Neuronal stem cell (in vitro differentiated cells): ENCODE measurements at regions not wholly inside any gene's neighbourhood (a gene's known extent, or its start where the extent isn't known, plus 50 kb on each side); places are given as distances from the start of the nearest gene placed in this dataset.
A peak's percentile ranks its signal among the peaks of the same experiment; 100 is the strongest.

Experiments
- DNase-seq: peaks from one replicate; pipeline ENCODE4 v3.0.0-alpha.2; 2013; ENCODE audit warnings: low spot score
- H2AFZ ChIP-seq: one replicate; pipeline ENCODE4 v1.6.1; 2013; ENCODE audit warnings: mild to moderate bottlenecking, low read length, inconsistent platforms
- H2AK5ac ChIP-seq: 2 replicates; pipeline ENCODE4 v1.6.1; 2013; ENCODE audit warnings: low read depth, mild to moderate bottlenecking, inconsistent platforms, low read length, moderate library complexity, mixed read lengths
- H2BK120ac ChIP-seq: 2 replicates; pipeline ENCODE4 v1.6.1; 2013; ENCODE audit warnings: low read depth, mild to moderate bottlenecking, inconsistent platforms, low read length, moderate library complexity, mixed read lengths
- H2BK12ac ChIP-seq: one replicate; pipeline ENCODE4 v1.6.1; 2013; ENCODE audit warnings: low read length, inconsistent platforms
- H2BK15ac ChIP-seq: 2 replicates; pipeline ENCODE4 v1.6.1; 2013; ENCODE audit warnings: mild to moderate bottlenecking, low read length, inconsistent platforms, mixed read lengths
- H2BK5ac ChIP-seq: one replicate; pipeline ENCODE4 v1.6.1; 2013; ENCODE audit warnings: inconsistent platforms, mild to moderate bottlenecking, low read length, moderate library complexity
- H3K14ac ChIP-seq: one replicate; pipeline ENCODE4 v1.6.1; 2013; ENCODE audit warnings: low read length, inconsistent platforms
- H3K18ac ChIP-seq: 2 replicates; pipeline ENCODE4 v1.6.1; 2013; ENCODE audit warnings: low read length, inconsistent platforms
- H3K23ac ChIP-seq: 2 replicates; pipeline ENCODE4 v1.6.1; 2013; ENCODE audit warnings: low read depth, mild to moderate bottlenecking, mixed read lengths, low read length, inconsistent platforms; ENCODE audit not compliant: poor library complexity
- H3K27ac ChIP-seq: replicated peaks from 3 replicates; pipeline ENCODE4 v1.5.1; 2013; ENCODE audit warnings: low read length, inconsistent platforms
- H3K27me3 ChIP-seq, 3 experiments: 2 replicates each; pipeline ENCODE4 v1.6.1; 2013; ENCODE audit warnings: low read length in 3 of 3, mild to moderate bottlenecking in 2 of 3, inconsistent platforms in 1 of 3, low read depth in 1 of 3, mixed read lengths in 1 of 3, moderate library complexity in 1 of 3; ENCODE audit not compliant: control insufficient read depth in 3 of 3, insufficient read depth in 3 of 3
- H3K36me3 ChIP-seq, 2 donors: replicated peaks in 1 of 2; 2 replicates each; pipeline ENCODE4 v1.6.1; 2013; ENCODE audit warnings: low read length in 2 of 2; ENCODE audit not compliant: control insufficient read depth in 2 of 2, insufficient read depth in 2 of 2
- H3K4ac ChIP-seq: 2 replicates; pipeline ENCODE4 v1.6.1; 2013; ENCODE audit warnings: inconsistent platforms, mild to moderate bottlenecking, low read length, moderate library complexity
- H3K4me1 ChIP-seq, 2 donors: 1 replicate in 1 of 2; 2 replicates in 1 of 2; pipeline ENCODE4 v1.6.1; 2013; ENCODE audit warnings: low read length in 2 of 2, low read depth in 1 of 2; ENCODE audit not compliant: control insufficient read depth in 2 of 2, insufficient read depth in 1 of 2
- H3K4me2 ChIP-seq: one replicate; pipeline ENCODE4 v1.6.1; 2013; ENCODE audit warnings: mild to moderate bottlenecking, low read length, inconsistent platforms; ENCODE audit not compliant: insufficient read depth, poor library complexity, severe bottlenecking
- H3K4me3 ChIP-seq, 2 donors: 2 replicates each; pipeline ENCODE4 v1.5.1; 2013; ENCODE audit warnings: low read length in 2 of 2, mild to moderate bottlenecking in 2 of 2, inconsistent platforms in 1 of 2, moderate library complexity in 1 of 2
- H3K79me1 ChIP-seq: one replicate; pipeline ENCODE4 v1.6.1; 2013; ENCODE audit warnings: low read depth, mild to moderate bottlenecking, inconsistent platforms, low read length, moderate library complexity
- H3K9ac ChIP-seq: one replicate; pipeline ENCODE4 v1.6.1; 2013; ENCODE audit warnings: mild to moderate bottlenecking, low read depth, low read length, inconsistent platforms; ENCODE audit not compliant: poor library complexity
- H3K9me3 ChIP-seq, 2 donors: replicated peaks in 1 of 2; 2 replicates each; pipeline versions ENCODE3 to v1.6.1; 2013; ENCODE audit warnings: low read length in 2 of 2, mild to moderate bottlenecking in 2 of 2, inconsistent platforms in 1 of 2, low read depth in 1 of 2, mixed read lengths in 1 of 2, moderate library complexity in 1 of 2; ENCODE audit not compliant: control insufficient read depth in 2 of 2, insufficient read depth in 1 of 2
- H4K8ac ChIP-seq: one replicate; pipeline ENCODE4 v1.6.1; 2013; ENCODE audit warnings: low read depth, mild to moderate bottlenecking, inconsistent platforms, low read length, moderate library complexity
- H4K91ac ChIP-seq: one replicate; pipeline ENCODE4 v1.6.1; 2013; ENCODE audit warnings: low read length, low read depth, mild to moderate bottlenecking, inconsistent platforms; ENCODE audit not compliant: poor library complexity
- WGBS, 2 donors: extraction: QIAGEN DNeasy Blood & Tissue Kit; methylation state at CpG; one replicate each; pipeline ENCODE4 v1.1.7; 2013; ENCODE audit warnings: missing lambda C conversion rate in 2 of 2, mixed read lengths in 1 of 2; ENCODE audit not compliant: insufficient read length in 2 of 2, insufficient replicate concordance in 1 of 2; ENCODE audit errors: extremely low coverage in 2 of 2; 5-methylcytosine and 5-hydroxymethylcytosine counted together

DNA sequence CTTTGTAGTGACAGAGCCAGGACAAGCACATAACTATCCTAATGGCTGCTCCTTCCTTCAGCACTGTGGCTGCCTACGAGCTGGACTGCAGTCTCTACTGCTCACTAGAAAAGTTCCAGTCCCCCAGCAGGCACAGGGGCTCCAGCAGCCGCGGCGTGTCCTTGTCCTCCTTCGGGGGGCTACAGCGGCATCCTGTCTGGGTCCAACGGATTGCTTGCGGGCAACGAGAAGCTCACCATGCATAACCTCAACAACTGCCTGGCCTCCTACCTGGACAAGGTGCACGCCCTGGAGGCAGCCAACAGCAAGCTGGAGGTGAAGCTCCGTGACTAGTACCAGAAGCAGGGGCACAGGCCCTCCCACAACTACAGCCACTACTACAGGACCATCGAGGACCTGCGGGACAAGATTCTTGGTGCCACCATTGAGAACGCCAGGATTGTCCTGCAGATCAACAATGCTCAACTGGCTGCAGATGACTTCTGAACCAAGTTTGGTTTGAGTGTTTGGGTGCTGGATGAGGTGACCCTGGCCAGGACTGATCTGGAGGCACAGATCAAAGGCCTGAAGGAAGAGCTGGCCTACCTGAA is 169.4 kb downstream of the NDUFA12 start:
- peaks cover 0 to 4% of the 10 kb centered on the region in 2 donors for H3K9me3 ChIP-seq
- peak overlapping the region; percentile 3 for H4K91ac ChIP-seq
- no peak overlapping the region for H2BK15ac ChIP-seq
- H2BK5ac ChIP-seq: no peak overlapping the region
- no peak overlapping the region for H3K27ac ChIP-seq
- no peak overlapping the region for H3K4me2 ChIP-seq
- H2AFZ ChIP-seq: no peak overlapping the region
- H2BK12ac ChIP-seq: peak overlapping the region; percentile 1
- peaks cover 0 to 15% (median 0%) of the 10 kb centered on the region in 3 experiments for H3K27me3 ChIP-seq
- H3K23ac ChIP-seq: no peak overlapping the region
- H3K4ac ChIP-seq: no peak overlapping the region
- WGBS, 2 donors: no CpG with 5 or more reads among the region's 14 CpGs
- H3K4me3 ChIP-seq: no peak overlapping the region
- H3K14ac ChIP-seq: no peak overlapping the region
- no peak overlapping the region for H2BK120ac ChIP-seq
- peaks cover 2 to 5% of the 10 kb centered on the region in 2 donors for H3K4me1 ChIP-seq
- peak overlapping the region; percentile 12 for H2AK5ac ChIP-seq
- no peak overlapping the region for H4K8ac ChIP-seq
- no peaks in the 10 kb centered on the region for H3K36me3 ChIP-seq
- no peak overlapping the region for H3K9ac ChIP-seq
- peak overlapping the region; percentile 17 for H3K18ac ChIP-seq
- no peaks in the 10 kb centered on the region for H3K79me1 ChIP-seq
- DNase-seq: no peak

DNA sequence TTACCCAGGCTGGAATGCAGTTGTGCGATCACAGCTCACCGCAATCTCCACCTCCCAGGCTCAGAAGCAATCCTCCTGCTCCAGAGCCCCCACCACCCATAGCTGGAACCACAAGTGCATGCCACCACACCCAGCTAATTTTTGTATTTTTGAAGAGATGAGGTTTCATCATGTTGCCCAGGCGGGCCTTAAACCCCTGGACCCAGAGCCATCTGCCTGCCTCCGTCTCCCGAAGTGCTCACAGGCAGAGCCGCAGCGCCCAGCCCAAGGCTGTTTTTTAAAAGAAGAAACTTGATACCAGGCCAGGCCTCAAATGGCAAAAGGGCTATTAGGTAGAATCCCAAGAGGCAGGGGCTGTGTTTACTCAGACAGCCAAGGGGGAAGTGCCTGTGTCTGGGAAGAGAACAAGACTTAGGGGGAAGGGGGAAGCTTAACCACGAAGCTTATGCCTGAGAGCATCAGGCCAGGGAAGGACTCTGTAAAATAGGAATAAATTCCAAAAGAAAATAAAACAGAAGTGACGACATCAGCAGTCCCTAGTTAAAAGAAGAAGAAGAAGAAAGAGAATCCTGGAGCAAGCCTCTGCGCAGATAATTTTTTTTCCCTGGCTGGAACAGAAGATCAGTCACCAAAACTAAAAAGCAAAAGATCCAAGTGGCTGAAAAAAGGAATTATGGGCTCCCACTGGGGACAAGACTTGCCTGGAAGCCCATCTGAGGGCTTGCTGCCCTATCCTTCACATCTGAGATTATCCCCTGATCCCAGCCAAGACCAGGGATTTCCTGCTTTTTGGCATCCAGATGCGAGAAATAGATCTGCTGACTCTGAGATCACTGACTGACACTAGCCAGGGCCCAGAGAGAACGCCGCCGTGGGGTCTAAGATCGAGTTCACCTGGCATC is 170.5 kb downstream of the NDUFA12 start:
- Histone ChIP-seq H3K23ac (no peak overlapping the region), H4K91ac (no peak overlapping the region), H3K4ac (no peak overlapping the region), H4K8ac (peak overlapping the region; percentile 33), H2AK5ac (no peak overlapping the region), H3K18ac (peak overlapping the region; percentile 64), H3K36me3 (no peaks in the 10 kb centered on the region), H3K4me1 (peaks cover 2 to 5% of the 10 kb centered on the region in 2 donors), H3K27me3 (peaks cover 0 to 15% (median 0%) of the 10 kb centered on the region in 3 experiments), H3K27ac (no peak overlapping the region), H3K79me1 (no peaks in the 10 kb centered on the region), H2BK12ac (no peak overlapping the region), H3K14ac (no peak overlapping the region), H2BK5ac (no peak overlapping the region), H2BK120ac (no peak overlapping the region), H3K9me3 (peaks cover 0 to 4% of the 10 kb centered on the region in 2 donors), H2BK15ac (no peak overlapping the region), H3K4me2 (no peak overlapping the region), H2AFZ (peak overlapping the region; percentile 81), H3K4me3 (no peak overlapping the region), H3K9ac (no peak overlapping the region)
- peak; percentile 44 for DNase-seq
- no CpG with 5 or more reads among the region's 15 CpGs for WGBS, 2 donors

DNA sequence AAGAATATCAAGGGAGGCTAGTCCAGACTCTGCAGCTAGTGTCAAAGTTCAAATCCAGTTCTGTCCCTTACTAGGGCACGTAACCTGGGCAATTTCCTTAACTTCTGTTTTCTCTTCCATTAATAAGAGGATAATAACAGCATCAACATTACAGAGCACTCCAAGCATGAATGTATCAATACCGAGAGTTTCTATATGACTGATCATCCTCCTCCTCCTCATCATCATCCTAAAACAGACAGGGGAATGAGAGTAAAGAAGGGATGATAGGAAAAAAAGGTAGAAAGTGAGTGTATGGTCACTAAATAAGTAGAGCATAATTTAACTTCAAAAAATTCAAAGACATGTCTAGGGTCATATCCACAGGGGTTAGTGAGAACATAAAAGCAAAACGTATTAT is 171.4 kb downstream of the NDUFA12 start:
- H3K79me1 ChIP-seq: no peaks in the 10 kb centered on the region
- no peak overlapping the region for H3K18ac ChIP-seq
- H2BK15ac ChIP-seq: no peak overlapping the region
- H4K8ac ChIP-seq: no peak overlapping the region
- H3K14ac ChIP-seq: no peak overlapping the region
- H3K4ac ChIP-seq: no peak overlapping the region
- H3K4me1 ChIP-seq: peaks cover 2 to 5% of the 10 kb centered on the region in 2 donors
- H3K9ac ChIP-seq: no peak overlapping the region
- H3K9me3 ChIP-seq: peaks cover 0 to 4% of the 10 kb centered on the region in 2 donors
- no peak overlapping the region for H3K27ac ChIP-seq
- H2AFZ ChIP-seq: no peak overlapping the region
- no peak overlapping the region for H3K4me3 ChIP-seq
- no peak overlapping the region for H2BK12ac ChIP-seq
- H3K23ac ChIP-seq: no peak overlapping the region
- H2AK5ac ChIP-seq: no peak overlapping the region
- no peak overlapping the region for H3K4me2 ChIP-seq
- WGBS, 2 donors: no CpG with 5 or more reads among the region's 3 CpGs
- peaks cover 0 to 15% (median 0%) of the 10 kb centered on the region in 3 experiments for H3K27me3 ChIP-seq
- H2BK5ac ChIP-seq: no peak overlapping the region
- no peak overlapping the region for H4K91ac ChIP-seq
- H2BK120ac ChIP-seq: no peak overlapping the region
- H3K36me3 ChIP-seq: no peaks in the 10 kb centered on the region
- no peak for DNase-seq

DNA sequence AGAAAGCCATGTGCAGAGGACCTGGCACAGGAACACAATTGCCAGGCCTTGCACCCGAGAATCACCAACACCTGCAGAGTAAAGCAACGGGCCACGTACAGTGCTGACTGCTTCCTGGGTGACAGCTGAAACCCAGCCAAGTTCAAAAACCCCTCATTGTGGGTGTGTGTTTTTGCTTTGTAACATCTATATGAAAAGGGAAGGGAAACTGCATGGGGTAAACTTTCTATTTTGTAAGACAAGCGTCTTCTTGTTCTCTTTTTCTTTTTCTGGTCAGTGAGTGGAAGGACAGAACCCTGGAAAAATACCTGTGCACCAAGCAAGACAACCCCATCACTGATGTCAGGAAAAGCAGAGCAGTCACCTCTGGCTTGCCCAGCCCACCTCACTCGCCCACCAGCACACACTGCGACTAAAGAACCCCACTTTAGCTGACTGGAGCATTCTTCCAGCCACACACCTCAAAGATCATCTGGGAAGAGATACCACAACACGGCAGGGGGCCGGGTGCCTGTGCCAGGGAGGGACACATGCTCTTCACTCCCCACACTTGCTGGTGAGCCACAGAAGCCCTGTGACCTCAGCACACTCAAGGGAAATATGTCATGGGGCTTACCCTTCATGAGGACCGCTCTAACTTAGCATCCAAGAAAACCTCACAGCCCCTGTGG is 172.3 kb downstream of the NDUFA12 start:
- Histone ChIP-seq H3K4me1 (peaks cover 2 to 5% of the 10 kb centered on the region in 2 donors), H3K79me1 (no peaks in the 10 kb centered on the region), H2BK5ac (no peak overlapping the region), H3K14ac (no peak overlapping the region), H3K4me3 (no peak overlapping the region), H3K23ac (no peak overlapping the region), H2BK12ac (no peak overlapping the region), H3K36me3 (no peaks in the 10 kb centered on the region), H3K4ac (peak overlapping the region; percentile 24), H2BK120ac (no peak overlapping the region), H2AK5ac (no peak overlapping the region), H4K91ac (no peak overlapping the region), H3K4me2 (no peak overlapping the region), H3K9ac (no peak overlapping the region), H3K18ac (peak overlapping the region; percentile 21), H4K8ac (no peak overlapping the region), H2BK15ac (no peak overlapping the region), H3K27me3 (peaks cover 0 to 15% (median 0%) of the 10 kb centered on the region in 3 experiments), H3K9me3 (no peaks in the 10 kb centered on the region), H3K27ac (no peak overlapping the region), H2AFZ (no peak overlapping the region)
- no CpG with 5 or more reads among the region's 9 CpGs for WGBS, 2 donors
- DNase-seq: no peak
